SK-N-SH (cell line): ENCODE measurements at regions not wholly inside any gene's neighbourhood (a gene's known extent, or its start where the extent isn't known, plus 50 kb on each side); places are given as distances from the start of the nearest gene placed in this dataset.

Experiments used
- CTCF ChIA-PET: fragments of 300-600, 350-600 bp; formaldehyde crosslinking; extraction: SDS; loops from one replicate; lab custom pipeline; 2021; lab: Yijun Ruan, JAX
- POLR2A ChIA-PET: fragments of 350-600 bp; sonication (Branson Sonifier 250); formaldehyde crosslinking; extraction: SDS; loops from one replicate; lab custom pipeline; 2020; ENCODE audit warnings: antibody characterized with exemption, inconsistent platforms; lab: Yijun Ruan, JAX
- DNase-seq: peaks from one replicate; pipeline ENCODE4 v3.0.0; 2012
- H2AFZ ChIP-seq: fragments of 200-600 bp; sonication (generic); 2 replicates; pipeline ENCODE4 v1.8.1; 2016; ENCODE audit warnings: antibody characterized with exemption, mild to moderate bottlenecking, low read depth
- H3F3A ChIP-seq: fragments of 200-600 bp; sonication (generic); replicated peaks from 2 replicates; pipeline ENCODE3; 2016; ENCODE audit warnings: antibody characterized with exemption, mild to moderate bottlenecking; ENCODE audit not compliant: insufficient read depth
- H3K27ac ChIP-seq, 2 experiments: fragments of 200-500 bp in 1 of 2; fragments of 200-600 bp in 1 of 2; sonication (Bioruptor generic) in 1 of 2; sonication (generic), shearing (Covaris generic) in 1 of 2; 2 replicates each; pipeline versions ENCODE4 v1.5.1 to v1.6.1; 2014 to 2016; ENCODE audit warnings: low read depth in 2 of 2, inconsistent platforms in 1 of 2, low read length in 1 of 2, mild to moderate bottlenecking in 1 of 2, mixed read lengths in 1 of 2
- H3K27me3 ChIP-seq: fragments of 200-600 bp; sonication (generic), shearing (Covaris generic); 2 replicates; pipeline ENCODE4 v1.6.1; 2016; ENCODE audit warnings: mixed run types; ENCODE audit not compliant: insufficient read depth
- H3K36me3 ChIP-seq, 2 experiments: fragments of 200-500 bp in 1 of 2; fragments of 200-600 bp in 1 of 2; sonication (Bioruptor generic) in 1 of 2; sonication (generic) in 1 of 2; replicated peaks in 1 of 2; 2 replicates each; pipeline versions ENCODE3 to v1.5.1; 2014 to 2016; ENCODE audit warnings: low read length in 1 of 2, mild to moderate bottlenecking in 1 of 2; ENCODE audit not compliant: insufficient read depth in 2 of 2, control insufficient read depth in 1 of 2
- H3K4me1 ChIP-seq, 2 experiments: fragments of 200-500 bp in 1 of 2; fragments of 200-600 bp in 1 of 2; sonication (Bioruptor generic) in 1 of 2; sonication (generic), shearing (Covaris generic) in 1 of 2; 2 replicates each; pipeline versions ENCODE4 v1.5.1 to v1.6.1; 2014 to 2016; ENCODE audit warnings: low read depth in 1 of 2, low read length in 1 of 2, mixed run types in 1 of 2; ENCODE audit not compliant: insufficient read depth in 2 of 2, control insufficient read depth in 1 of 2
- H3K4me2 ChIP-seq: fragments of 200-600 bp; sonication (generic), shearing (Covaris generic); 2 replicates; pipeline ENCODE4 v1.6.1; 2017; ENCODE audit warnings: mixed run types
- H3K4me3 ChIP-seq, 2 experiments: fragments of 200-500 bp in 1 of 2; fragments of 200-600 bp in 1 of 2; sonication (Bioruptor generic) in 1 of 2; sonication (generic), shearing (Covaris generic) in 1 of 2; 2 replicates each; pipeline versions ENCODE4 v1.5.1 to v1.8.1; 2014 to 2016; ENCODE audit warnings: low read depth in 2 of 2, inconsistent platforms in 1 of 2, low read length in 1 of 2, mild to moderate bottlenecking in 1 of 2, mixed read lengths in 1 of 2, moderate library complexity in 1 of 2
- H3K79me2 ChIP-seq: fragments of 200-600 bp; sonication (generic); 2 replicates; pipeline ENCODE4 v1.8.1; 2017; ENCODE audit warnings: mild to moderate bottlenecking; ENCODE audit not compliant: insufficient read depth
- H3K9ac ChIP-seq: fragments of 200-600 bp; sonication (generic); 2 replicates; pipeline ENCODE4 v1.6.1; 2017; ENCODE audit warnings: mixed run types
- H3K9me2 ChIP-seq: fragments of 200-600 bp; sonication (generic); 2 replicates; pipeline ENCODE4 v1.6.1; 2017; ENCODE audit warnings: mixed run types
- H3K9me3 ChIP-seq: fragments of 200-600 bp; sonication (generic); 2 replicates; pipeline ENCODE4 v1.6.1; 2017; ENCODE audit warnings: mixed run types, mild to moderate bottlenecking, moderate library complexity
- H4K20me1 ChIP-seq: fragments of 200-600 bp; sonication (generic); 2 replicates; pipeline ENCODE4 v1.6.1; 2017; ENCODE audit warnings: mild to moderate bottlenecking, mixed run types; ENCODE audit not compliant: insufficient read depth
- FOSL2 ChIP-seq: IDR thresholded peaks from 2 replicates; pipeline ENCODE4 v1.4.0; 2012; ENCODE audit warnings: low read depth, mild to moderate bottlenecking, moderate library complexity, borderline replicate concordance
- GATA2 ChIP-seq: sonication (generic); formaldehyde crosslinking; IDR thresholded peaks from 2 replicates; pipeline ENCODE4 v1.5.0; 2020; ENCODE audit warnings: mild to moderate bottlenecking, missing genetic modification reagents
- MAX ChIP-seq: IDR thresholded peaks from 2 replicates; pipeline ENCODE4 v1.4.0; 2012; ENCODE audit warnings: low read depth
- MEF2A ChIP-seq: IDR thresholded peaks from 2 replicates; pipeline ENCODE4 v1.4.0; 2012; ENCODE audit warnings: low read depth, borderline replicate concordance
- NRF1 ChIP-seq: IDR thresholded peaks from 2 replicates; pipeline ENCODE4 v1.6.1; 2012; ENCODE audit warnings: low read depth, mild to moderate bottlenecking, low read length
- PBX3 ChIP-seq: IDR thresholded peaks from 2 replicates; pipeline ENCODE4; 2012
- POLR2AphosphoS5 ChIP-seq: IDR thresholded peaks from 2 replicates; pipeline ENCODE4 v1.6.1; 2012; ENCODE audit warnings: low read depth, low read length
- RFX5 ChIP-seq: IDR thresholded peaks from 2 replicates; pipeline ENCODE4 v1.6.1; 2012; ENCODE audit warnings: mild to moderate bottlenecking, improper control_type of control experiment, low read length
- SMC3 ChIP-seq: IDR thresholded peaks from 2 replicates; pipeline ENCODE4 v1.6.1; 2012; ENCODE audit warnings: low read depth, low read length, improper control_type of control experiment
- USF2 ChIP-seq: fragments of 150-350 bp; IDR thresholded peaks from 2 replicates; pipeline ENCODE4 v1.6.1; 2017; ENCODE audit warnings: antibody characterized with exemption, low read length, low read depth, borderline replicate concordance
- YY1 ChIP-seq: IDR thresholded peaks from 2 replicates; pipeline ENCODE4 v1.4.0; 2012; ENCODE audit warnings: low read depth, mild to moderate bottlenecking
- WGBS: methylation state at CpG from one replicate; pipeline ENCODE4 v1.1.6; 2017; ENCODE audit warnings: low lambda C conversion rate; 5-methylcytosine and 5-hydroxymethylcytosine counted together

- no peak overlapping the region for H3K9ac ChIP-seq
- no peak for DNase-seq
- ChIA-PET CTCF (interaction anchor here (1.2 kb wide), 1 partner anchor 36 kb away, joined by 3 read pairs; no protein-coding TSS in a partner anchor), POLR2A (no interaction called here)
- no peaks in the 10 kb centered on the region for H3K36me3 ChIP-seq
- no peaks in the 10 kb centered on the region for H3K4me1 ChIP-seq
- H3K9me2 ChIP-seq: no peaks in the 10 kb centered on the region
- no peak overlapping the region for H3K4me3 ChIP-seq
- no peaks in the 10 kb centered on the region for H4K20me1 ChIP-seq
- H3K4me2 ChIP-seq: no peak overlapping the region
- no peaks in the 10 kb centered on the region for H3K27me3 ChIP-seq
- H3F3A ChIP-seq: no peaks in the 10 kb centered on the region
- no peak overlapping the region for H3K27ac ChIP-seq
- TF ChIP-seq YY1: no peak
- TF ChIP-seq PBX3: no peak
- TF ChIP-seq USF2: no peak
- no peaks in the 10 kb centered on the region for H3K79me2 ChIP-seq
- no peak overlapping the region for H2AFZ ChIP-seq
- H3K9me3 ChIP-seq: no peaks in the 10 kb centered on the region
- 60% methylated on average over 2 of the region's 2 CpGs for WGBS
These were observed 224.7 kb upstream of the GRAMD2B start for GRCh38 chr5:126198531-126198930.

GRCh38 chr5:126199467-126199866 lies 223.7 kb upstream of the GRAMD2B start:
- H3K36me3 ChIP-seq: no peaks in the 10 kb centered on the region
- no peak overlapping the region for H2AFZ ChIP-seq
- H3K27ac ChIP-seq: no peak overlapping the region
- 61% methylated on average over 4 of the region's 4 CpGs for WGBS
- no peaks in the 10 kb centered on the region for H3K4me1 ChIP-seq
- H3F3A ChIP-seq: no peaks in the 10 kb centered on the region
- H3K4me2 ChIP-seq: no peak overlapping the region
- ChIA-PET CTCF (interaction anchor here (0.7 to 2.0 kb wide), 2 partner anchors 8 to 17 kb away, joined by 3 to 5 read pairs; no protein-coding TSS in a partner anchor), POLR2A (no interaction called here)
- H3K4me3 ChIP-seq: no peak overlapping the region
- TF ChIP-seq PBX3: no peak
- no peak for TF ChIP-seq NRF1
- no peak for TF ChIP-seq POLR2AphosphoS5
- no peak overlapping the region for H3K9ac ChIP-seq
- H4K20me1 ChIP-seq: no peaks in the 10 kb centered on the region
- H3K27me3 ChIP-seq: no peaks in the 10 kb centered on the region
- H3K9me3 ChIP-seq: no peaks in the 10 kb centered on the region
- no peaks in the 10 kb centered on the region for H3K9me2 ChIP-seq
- H3K79me2 ChIP-seq: no peaks in the 10 kb centered on the region
- DNase-seq: no peak

GRCh38 chr5:126208691-126209090 lies 214.5 kb upstream of the GRAMD2B start:
- no peaks in the 10 kb centered on the region for H3F3A ChIP-seq
- no peak overlapping the region for H3K4me3 ChIP-seq
- TF ChIP-seq SMC3 (no peak), FOSL2 (no peak), RFX5 (no peak), YY1 (no peak), MAX (no peak), MEF2A (no peak), GATA2 (CRISPR knock-in tag) (no peak)
- H3K27me3 ChIP-seq: no peaks in the 10 kb centered on the region
- WGBS: 38% methylated on average over 4 of the region's 4 CpGs
- POLR2A ChIA-PET: no interaction called here
- no peak overlapping the region for H3K27ac ChIP-seq
- H3K9me2 ChIP-seq: no peaks in the 10 kb centered on the region
- DNase-seq: no peak
- H3K79me2 ChIP-seq: no peaks in the 10 kb centered on the region
- H3K9me3 ChIP-seq: no peaks in the 10 kb centered on the region
- H3K36me3 ChIP-seq: no peaks in the 10 kb centered on the region
- no peak overlapping the region for H3K9ac ChIP-seq
- CTCF ChIA-PET: no interaction called here
- H3K4me1 ChIP-seq: no peaks in the 10 kb centered on the region; a peak in 1 of 4 replicates
- H3K4me2 ChIP-seq: no peak overlapping the region
- no peaks in the 10 kb centered on the region for H4K20me1 ChIP-seq
- H2AFZ ChIP-seq: no peak overlapping the region
